ENCODE measurements at regions not wholly inside any gene's neighbourhood (a gene's known extent, or its start where the extent isn't known, plus 50 kb on each side); places are given as distances from the start of the nearest gene placed in this dataset.

DNA sequence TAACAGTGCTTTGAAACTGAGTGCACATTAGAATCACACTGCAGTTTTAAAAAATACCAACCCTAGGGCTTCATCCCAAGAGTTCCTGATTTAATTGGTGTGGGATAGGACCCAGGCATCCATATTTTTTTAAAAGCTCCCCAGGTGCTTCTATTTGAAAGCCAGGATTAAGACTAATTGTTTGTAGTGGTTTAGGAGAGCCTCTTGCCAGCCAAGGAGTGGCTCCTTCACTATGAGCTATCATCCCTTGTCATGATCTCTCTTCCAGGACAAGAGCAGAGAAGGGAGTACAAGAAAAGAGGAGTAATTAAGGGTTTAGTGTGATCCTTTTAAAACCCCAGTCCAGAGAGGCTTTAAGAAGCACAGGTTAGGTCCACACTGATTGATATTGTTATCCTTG is 178.0 kb downstream of the CAND1 start:
- no peak overlapping the region for H3K4me3 ChIP-seq (ENCODE audit: low read depth, low read length)
- no peak for DNase-seq (ENCODE audit: low read depth)
- TF ChIP-seq, protein P1, sequence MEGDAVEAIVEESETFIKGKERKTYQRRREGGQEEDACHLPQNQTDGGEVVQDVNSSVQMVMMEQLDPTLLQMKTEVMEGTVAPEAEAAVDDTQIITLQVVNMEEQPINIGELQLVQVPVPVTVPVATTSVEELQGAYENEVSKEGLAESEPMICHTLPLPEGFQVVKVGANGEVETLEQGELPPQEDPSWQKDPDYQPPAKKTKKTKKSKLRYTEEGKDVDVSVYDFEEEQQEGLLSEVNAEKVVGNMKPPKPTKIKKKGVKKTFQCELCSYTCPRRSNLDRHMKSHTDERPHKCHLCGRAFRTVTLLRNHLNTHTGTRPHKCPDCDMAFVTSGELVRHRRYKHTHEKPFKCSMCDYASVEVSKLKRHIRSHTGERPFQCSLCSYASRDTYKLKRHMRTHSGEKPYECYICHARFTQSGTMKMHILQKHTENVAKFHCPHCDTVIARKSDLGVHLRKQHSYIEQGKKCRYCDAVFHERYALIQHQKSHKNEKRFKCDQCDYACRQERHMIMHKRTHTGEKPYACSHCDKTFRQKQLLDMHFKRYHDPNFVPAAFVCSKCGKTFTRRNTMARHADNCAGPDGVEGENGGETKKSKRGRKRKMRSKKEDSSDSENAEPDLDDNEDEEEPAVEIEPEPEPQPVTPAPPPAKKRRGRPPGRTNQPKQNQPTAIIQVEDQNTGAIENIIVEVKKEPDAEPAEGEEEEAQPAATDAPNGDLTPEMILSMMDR (IDR thresholded peaks at IDR 0.05; ENCODE audit: low read depth, low read length, missing control alignments) = no peak
- in situ Hi-C loops (cut with HindIII; ENCODE audit: low sequenced_read_pairs) = no loop called here

DNA sequence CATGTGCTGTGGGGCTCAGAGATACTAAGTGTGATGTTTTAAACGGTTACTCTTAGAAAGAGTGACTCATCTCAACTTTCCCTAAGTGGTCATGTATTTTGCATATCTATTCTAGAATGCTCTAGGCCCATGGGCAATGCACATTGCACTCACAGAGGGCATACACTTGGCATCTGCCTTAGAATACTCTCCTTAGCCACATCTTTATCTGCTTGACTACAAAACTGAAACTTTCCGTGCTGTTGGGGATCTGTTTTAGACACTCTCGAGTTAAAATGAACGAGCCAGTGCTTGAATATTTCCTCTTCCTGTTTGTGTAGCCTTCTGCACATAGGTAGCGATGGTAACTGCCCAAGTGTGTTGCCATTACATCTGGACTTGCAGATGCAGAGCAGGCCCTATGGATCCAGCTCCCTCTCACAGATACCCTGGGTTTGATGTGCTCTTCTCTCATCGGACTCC is 180.5 kb downstream of the CAND1 start:
- TF ChIP-seq, protein P1 (IDR thresholded peaks at IDR 0.05; ENCODE audit: low read depth, low read length, missing control alignments) = no peak
- DNase-seq (ENCODE audit: low read depth) = no peak
- no peak overlapping the region for H3K4me3 ChIP-seq (ENCODE audit: low read depth, low read length)
- in situ Hi-C loops (cut with HindIII; ENCODE audit: low sequenced_read_pairs) = loop anchor here (25.0 kb wide), 1 partner anchor 188 kb away; the partner anchor contains the start of gene DYRK2

DNA sequence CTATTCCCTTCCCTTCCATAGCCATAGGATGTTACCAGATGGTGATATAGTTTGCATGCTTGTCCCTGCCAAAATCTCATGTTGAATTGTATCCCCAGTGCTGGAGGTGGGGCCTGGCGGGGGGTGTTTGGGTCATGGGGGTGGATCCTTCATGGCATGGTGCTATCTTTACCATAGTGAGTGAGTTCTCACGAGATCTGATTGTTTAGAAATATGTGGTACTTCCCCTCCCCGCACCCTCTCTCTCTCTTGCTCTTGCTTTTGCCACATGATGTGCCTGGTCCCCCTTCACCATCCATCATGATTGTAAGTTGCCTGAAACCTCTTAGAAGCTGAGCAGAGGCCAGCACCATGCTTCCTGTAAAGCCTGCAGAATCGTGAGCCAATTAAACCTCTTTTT is 181.3 kb downstream of the CAND1 start:
- in situ Hi-C loops (cut with HindIII; ENCODE audit: low sequenced_read_pairs) = loop anchor here (25.0 kb wide), 1 partner anchor 187 kb away; the partner anchor contains the start of gene DYRK2
- TF ChIP-seq, protein P1 (IDR thresholded peaks at IDR 0.05; ENCODE audit: low read depth, low read length, missing control alignments) = no peak
- DNase-seq (ENCODE audit: low read depth) = no peak
- no peak overlapping the region for H3K4me3 ChIP-seq (ENCODE audit: low read depth, low read length)

DNA sequence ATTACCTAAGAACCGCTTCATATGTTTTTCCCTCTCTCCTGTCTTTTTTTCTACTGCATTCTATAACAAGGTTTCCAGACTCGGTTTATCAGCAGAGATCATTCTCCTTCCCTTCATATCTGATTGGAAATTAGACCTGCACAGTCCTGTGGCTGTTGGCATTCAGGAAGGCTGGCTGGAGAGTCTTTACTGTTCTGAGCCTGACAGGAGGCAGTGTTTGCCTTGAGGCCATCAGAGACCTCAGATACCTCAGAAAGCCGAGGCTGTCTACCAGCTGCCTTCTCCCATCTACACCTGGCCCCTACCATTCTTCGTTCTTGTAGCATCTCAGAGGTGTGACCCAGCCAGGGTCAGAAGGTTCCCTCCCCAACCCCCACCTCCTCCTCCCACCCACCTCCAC is 182.0 kb downstream of the CAND1 start:
- no peak overlapping the region for H3K4me3 ChIP-seq (ENCODE audit: low read depth, low read length)
- TF ChIP-seq, protein P1 (IDR thresholded peaks at IDR 0.05; ENCODE audit: low read depth, low read length, missing control alignments) = no peak
- in situ Hi-C loops (cut with HindIII; ENCODE audit: low sequenced_read_pairs) = loop anchor here (25.0 kb wide), 1 partner anchor 186 kb away; the partner anchor contains the start of gene DYRK2
- DNase-seq (ENCODE audit: low read depth) = no peak

DNA sequence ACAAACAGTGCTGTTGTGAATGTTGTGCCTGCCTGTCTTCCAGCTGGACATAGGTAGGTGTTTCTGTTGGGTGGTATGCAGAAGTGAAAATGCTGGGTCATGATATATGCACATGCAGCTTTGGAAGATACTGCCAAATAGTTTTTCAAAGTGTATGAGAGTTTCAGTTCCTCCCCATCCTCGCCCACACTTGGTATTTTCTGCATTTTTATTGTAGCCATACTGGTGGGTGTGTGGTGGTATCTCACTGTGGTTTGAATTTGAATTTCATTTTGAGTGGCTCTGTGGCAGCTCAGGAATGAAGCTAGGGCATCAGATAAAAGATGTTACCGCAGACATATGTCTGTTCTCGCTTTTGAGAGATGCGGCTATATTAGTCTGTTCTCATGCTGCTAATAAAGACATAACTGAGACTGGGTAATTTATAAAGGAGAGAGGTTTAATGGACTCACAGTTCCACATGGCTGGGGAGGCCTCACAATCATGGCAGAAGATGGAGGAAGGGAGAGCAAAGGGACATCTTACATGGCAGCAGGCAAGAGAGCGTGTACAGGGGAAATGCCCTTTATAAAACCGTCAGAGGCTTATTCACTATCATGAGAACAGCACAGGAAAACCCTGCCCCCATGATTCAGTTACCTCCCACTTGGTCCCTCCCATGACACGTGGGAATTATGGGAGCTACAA is 183.1 kb downstream of the CAND1 start:
- no peak overlapping the region for H3K4me3 ChIP-seq (ENCODE audit: low read depth, low read length)
- TF ChIP-seq, protein P1 (IDR thresholded peaks at IDR 0.05; ENCODE audit: low read depth, low read length, missing control alignments) = no peak
- in situ Hi-C loops (cut with HindIII; ENCODE audit: low sequenced_read_pairs) = loop anchor here (25.0 kb wide), 1 partner anchor 185 kb away; the partner anchor contains the start of gene DYRK2
- no peak for DNase-seq (ENCODE audit: low read depth)

DNA sequence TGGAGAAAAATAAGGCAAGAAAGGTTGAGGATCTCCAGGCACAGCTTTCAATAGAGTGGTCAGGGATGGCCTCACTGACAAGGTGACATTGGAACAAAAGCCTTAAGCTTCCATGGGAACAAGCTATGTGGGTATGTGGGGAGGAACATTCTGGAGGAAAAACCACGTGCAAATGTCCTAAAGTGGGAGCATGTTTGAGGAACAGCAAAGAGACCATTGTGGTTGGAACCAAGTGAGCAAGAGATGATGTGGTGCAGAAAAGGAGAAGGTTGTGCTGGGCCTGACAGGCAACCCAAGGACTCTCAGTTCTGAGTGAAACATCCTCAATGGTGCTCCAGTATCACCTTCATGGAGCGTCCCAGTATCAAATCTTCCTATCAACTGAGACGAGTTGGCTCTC is 184.0 kb downstream of the CAND1 start:
- TF ChIP-seq, protein P1 (IDR thresholded peaks at IDR 0.05; ENCODE audit: low read depth, low read length, missing control alignments) = no peak
- in situ Hi-C loops (cut with HindIII; ENCODE audit: low sequenced_read_pairs) = loop anchor here (25.0 kb wide), 1 partner anchor 184 kb away; the partner anchor contains the start of gene DYRK2
- H3K4me3 ChIP-seq (ENCODE audit: low read depth, low read length) = no peak overlapping the region
- DNase-seq (ENCODE audit: low read depth) = no peak

Measured in astrocyte of the cerebellum (primary cell).